Stomach (tissue), 8 donors: ENCODE measurements at regions not wholly inside any gene's neighbourhood (a gene's known extent, or its start where the extent isn't known, plus 50 kb on each side); places are given as distances from the start of the nearest gene placed in this dataset.

Experiments used
- DNase-seq, 2 donors: peaks; one replicate each; pipeline versions ENCODE4 v3.0.0 to v3.0.0-alpha.2; 2013 to 2019
- H3K27ac ChIP-seq, 5 donors: fragments of 200-600 bp in 4 of 5; sonication (generic) in 4 of 5; one replicate each; pipeline ENCODE4 v1.5.1; 2013 to 2019; ENCODE audit warnings: mild to moderate bottlenecking in 1 of 5, moderate library complexity in 1 of 5
- H3K27me3 ChIP-seq, 3 donors: fragments of 200-600 bp; sonication (generic); one replicate each; pipeline ENCODE4 v1.5.1; 2017 to 2019; ENCODE audit warnings: mixed run types in 1 of 3
- H3K36me3 ChIP-seq, 4 donors: fragments of 200-600 bp; sonication (generic); 1 replicate in 3 of 4; 2 replicates in 1 of 4; pipeline ENCODE4 v1.5.1; 2016 to 2019
- H3K4me1 ChIP-seq, 4 donors: fragments of 200-600 bp; sonication (generic); one replicate each; pipeline ENCODE4 v1.5.1; 2016 to 2019
- H3K4me3 ChIP-seq, 4 donors: fragments of 200-600 bp; sonication (generic) in 3 of 4; one replicate each; pipeline ENCODE4 v1.5.1; 2016 to 2019; ENCODE audit warnings: mild to moderate bottlenecking in 1 of 4
- H3K9me3 ChIP-seq, 4 donors: fragments of 200-600 bp; sonication (generic); one replicate each; pipeline ENCODE4 v1.5.1; 2016 to 2019
- CTCF ChIP-seq, 7 experiments: fragments of 450-650 bp in 4 of 7; fragments of 200-600 bp in 3 of 7; sonication (generic) in 3 of 7; IDR thresholded peaks; one replicate each; pipeline ENCODE4 v1.5.1; 2016 to 2019; ENCODE audit warnings: antibody characterized with exemption in 7 of 7, control low read depth in 2 of 7, mild to moderate bottlenecking in 1 of 7
- EP300 ChIP-seq: sonication (generic); formaldehyde crosslinking; IDR thresholded peaks from one replicate; pipeline ENCODE4 v1.6.1; 2017; ENCODE audit warnings: antibody characterized with exemption
- POLR2A ChIP-seq, 4 donors: fragments of 450-650 bp; IDR thresholded peaks; one replicate each; pipeline ENCODE4 v1.6.1; 2016; ENCODE audit warnings: antibody characterized with exemption in 4 of 4, control low read depth in 2 of 4, mild to moderate bottlenecking in 1 of 4, moderate library complexity in 1 of 4
- POLR2AphosphoS5 ChIP-seq, 3 donors: sonication (generic); formaldehyde crosslinking; IDR thresholded peaks; one replicate each; pipeline ENCODE4 v1.6.1; 2016; ENCODE audit warnings: antibody characterized with exemption in 3 of 3
- WGBS, 5 donors: extraction: QIAGEN DNeasy Blood & Tissue Kit in 3 of 5; methylation state at CpG; one replicate each; pipeline versions ENCODE4 v1.1.5 to v1.1.7; 2013 to 2018; 5-methylcytosine and 5-hydroxymethylcytosine counted together
- intact Hi-C: fragments of 100-400 bp; cut with DNase I; formaldehyde crosslinking; loops from one replicate; pipeline ENCODE4 v1.15.1; 2023; ENCODE audit warnings: low total_unique reads
- donor health status: healthy with polysubstance abuse.
- donor health status: Bipolar disorder and iron deficiency.
- donor health status: healthy.

GRCh38 chr18:40072761-40073160, 1882.3 kb upstream of the PIK3C3 start:
- Histone ChIP-seq H3K4me1 (no peaks in the 10 kb centered on the region), H3K27me3 (no peaks in the 10 kb centered on the region), H3K27ac (no peak overlapping the region), H3K4me3 (no peak overlapping the region), H3K36me3 (no peaks in the 10 kb centered on the region), H3K9me3 (no peaks in the 10 kb centered on the region)
- intact Hi-C loops, result no loop called here
- TF ChIP-seq EP300 (no peak), POLR2A (IDR thresholded peaks at IDR 0.05) (no peak), POLR2AphosphoS5 (IDR thresholded peaks at IDR 0.05) (no peak), CTCF (IDR thresholded peaks at IDR 0.05) (no peak)
- no peak for DNase-seq
- 69 to 86% (median 79%) methylated on average over 2 of the region's 2 CpGs for WGBS, 5 donors

- DNase-seq, result no peak
- no peaks in the 10 kb centered on the region for H3K9me3 ChIP-seq
- H3K4me1 ChIP-seq, result no peaks in the 10 kb centered on the region
- no peaks in the 10 kb centered on the region for H3K36me3 ChIP-seq
- no peak overlapping the region for H3K27ac ChIP-seq
- no peaks in the 10 kb centered on the region for H3K27me3 ChIP-seq
- no peak for TF ChIP-seq POLR2AphosphoS5 (IDR thresholded peaks at IDR 0.05)
- TF ChIP-seq CTCF (IDR thresholded peaks at IDR 0.05), result no peak
- TF ChIP-seq POLR2A (IDR thresholded peaks at IDR 0.05), result no peak
- no peak for TF ChIP-seq EP300
- no peak overlapping the region for H3K4me3 ChIP-seq
- intact Hi-C loops, result no loop called here
- 67 to 89% (median 82%) methylated on average over 1 of the region's 1 CpG for WGBS, 5 donors
Measured at GRCh38 chr18:40066368-40066767, 1888.7 kb upstream of the PIK3C3 start.

- no peaks in the 10 kb centered on the region for H3K36me3 ChIP-seq
- no peaks in the 10 kb centered on the region for H3K27me3 ChIP-seq
- H3K27ac ChIP-seq, result no peak overlapping the region
- DNase-seq, result no peak
- TF ChIP-seq POLR2AphosphoS5 (IDR thresholded peaks at IDR 0.05) (no peak), EP300 (no peak), POLR2A (IDR thresholded peaks at IDR 0.05) (no peak)
- H3K4me3 ChIP-seq, result no peak overlapping the region
- no peaks in the 10 kb centered on the region for H3K4me1 ChIP-seq
- H3K9me3 ChIP-seq, result no peaks in the 10 kb centered on the region
- intact Hi-C loops, result no loop called here
Measured at GRCh38 chr18:40063488-40063887, 1891.5 kb upstream of the PIK3C3 start.

GRCh38 chr18:40061086-40061485, 1893.9 kb upstream of the PIK3C3 start:
- H3K27me3 ChIP-seq, result no peaks in the 10 kb centered on the region
- no peak overlapping the region for H3K4me3 ChIP-seq
- no peaks in the 10 kb centered on the region for H3K9me3 ChIP-seq
- H3K27ac ChIP-seq, result no peak overlapping the region
- intact Hi-C loops, result no loop called here
- 51 to 73% (median 64%) methylated on average over 2 of the region's 2 CpGs for WGBS, 5 donors
- peaks cover 0 to 5% (median 0%) of the 10 kb centered on the region in 4 donors for H3K4me1 ChIP-seq
- no peak for DNase-seq
- H3K36me3 ChIP-seq, result no peaks in the 10 kb centered on the region
- TF ChIP-seq POLR2A (IDR thresholded peaks at IDR 0.05), result no peak
- TF ChIP-seq CTCF (IDR thresholded peaks at IDR 0.05), result no peak

GRCh38 chr18:40060562-40060961, 1894.5 kb upstream of the PIK3C3 start:
- no peaks in the 10 kb centered on the region for H3K36me3 ChIP-seq
- H3K4me3 ChIP-seq, result no peak overlapping the region
- H3K27ac ChIP-seq, result no peak overlapping the region
- no peak for DNase-seq
- TF ChIP-seq POLR2AphosphoS5 (IDR thresholded peaks at IDR 0.05) (no peak), EP300 (no peak), CTCF (IDR thresholded peaks at IDR 0.05) (no peak), POLR2A (IDR thresholded peaks at IDR 0.05) (no peak)
- WGBS, 5 donors, result 63 to 76% (median 66%) methylated on average over 1 of the region's 1 CpG
- H3K9me3 ChIP-seq, result no peaks in the 10 kb centered on the region
- intact Hi-C loops, result no loop called here
- H3K4me1 ChIP-seq, result peaks cover 0 to 8% (median 0%) of the 10 kb centered on the region in 4 donors
- no peaks in the 10 kb centered on the region for H3K27me3 ChIP-seq
